Inflammatory macrophage (primary cell): ENCODE measurements at regions not wholly inside any gene's neighbourhood (a gene's known extent, or its start where the extent isn't known, plus 50 kb on each side); places are given as distances from the start of the nearest gene placed in this dataset.
"Not testable (repeated sequence)": the region's sequence is repeated elsewhere in the genome, so short reads cannot be mapped to it uniquely, and the experiment has no call there.

Experiments
- DNase-seq, 2 donors: peaks; one replicate each; pipeline ENCODE4 v3.0.0-alpha.2; 2020 to 2022

GRCh38 chr11:70883973-70884623, 368.3 kb downstream of the SHANK2 start:
- DNase-seq: no peak

- DNase-seq: no peak
Measured at GRCh38 chr11:70885281-70886231, 366.8 kb downstream of the SHANK2 start.

GRCh38 chr11:70886256-70886655, 366.1 kb downstream of the SHANK2 start:
- DNase-seq: no peak

- DNase-seq: no peak
Measured at GRCh38 chr11:70886676-70887541, 365.5 kb downstream of the SHANK2 start.

GRCh38 chr11:70887542-70887827, 364.9 kb downstream of the SHANK2 start:
- DNase-seq: no peak

GRCh38 chr11:70888061-70888460, 364.3 kb downstream of the SHANK2 start:
- DNase-seq: peak; percentile 33 to 72

- no peak for DNase-seq
Measured at GRCh38 chr11:70889411-70889810, 363.0 kb downstream of the SHANK2 start.

GRCh38 chr11:70891844-70892380, 360.5 kb downstream of the SHANK2 start:
- no peak for DNase-seq

- DNase-seq: no peak
Measured at GRCh38 chr11:70892889-70893288, 359.5 kb downstream of the SHANK2 start.

GRCh38 chr11:70894566-70895365, 357.6 kb downstream of the SHANK2 start:
- no peak for DNase-seq

- DNase-seq: no peak
Measured at GRCh38 chr11:70895366-70895670, 357.1 kb downstream of the SHANK2 start.

GRCh38 chr11:70897429-70897828, 354.9 kb downstream of the SHANK2 start:
- DNase-seq: no peak

- no peak for DNase-seq
Measured at GRCh38 chr11:70899616-70900015, 352.8 kb downstream of the SHANK2 start.

GRCh38 chr11:70900540-70900939, 351.8 kb downstream of the SHANK2 start:
- no peak for DNase-seq

- DNase-seq: peak; percentile 50 to 56
Measured at GRCh38 chr11:70901951-70902521, 350.3 kb downstream of the SHANK2 start.

- DNase-seq: not testable (repeated sequence)
Measured at GRCh38 chr11:70903229-70903628, 349.1 kb downstream of the SHANK2 start.

GRCh38 chr11:70906101-70906500, 346.3 kb downstream of the SHANK2 start:
- no peak for DNase-seq

- DNase-seq: no peak
Measured at GRCh38 chr11:70908223-70908622, 344.2 kb downstream of the SHANK2 start.

- no peak for DNase-seq
Measured at GRCh38 chr11:70910835-70911234, 341.5 kb downstream of the SHANK2 start.

GRCh38 chr11:70912226-70912840, 340.0 kb downstream of the SHANK2 start:
- DNase-seq: peak; percentile 11 to 39

GRCh38 chr11:70913715-70914231, 338.6 kb downstream of the SHANK2 start:
- no peak for DNase-seq
